ENCODE measurements at regions not wholly inside any gene's neighbourhood (a gene's known extent, or its start where the extent isn't known, plus 50 kb on each side); places are given as distances from the start of the nearest gene placed in this dataset.

DNA sequence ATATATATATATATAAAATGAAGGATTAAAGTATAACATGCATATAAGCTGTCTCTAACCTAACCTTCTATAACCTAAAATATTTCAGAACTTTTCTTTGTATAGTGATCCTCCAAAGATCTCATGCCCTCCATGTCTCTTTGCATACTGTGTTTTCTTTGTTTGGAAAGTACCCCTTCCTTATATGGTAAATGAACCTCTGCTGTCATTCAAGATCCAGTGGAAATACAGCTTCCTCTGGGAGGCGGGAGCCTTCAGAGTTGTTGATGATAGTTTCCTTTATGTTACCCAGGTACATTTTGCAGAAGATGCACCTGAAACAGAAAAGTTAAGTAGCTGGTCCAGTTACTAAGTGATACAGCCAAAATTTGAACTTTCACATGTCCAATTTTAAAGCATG is 233.3 kb upstream of the FOXP2 start (continued):
- TF ChIP-seq, protein P1, sequence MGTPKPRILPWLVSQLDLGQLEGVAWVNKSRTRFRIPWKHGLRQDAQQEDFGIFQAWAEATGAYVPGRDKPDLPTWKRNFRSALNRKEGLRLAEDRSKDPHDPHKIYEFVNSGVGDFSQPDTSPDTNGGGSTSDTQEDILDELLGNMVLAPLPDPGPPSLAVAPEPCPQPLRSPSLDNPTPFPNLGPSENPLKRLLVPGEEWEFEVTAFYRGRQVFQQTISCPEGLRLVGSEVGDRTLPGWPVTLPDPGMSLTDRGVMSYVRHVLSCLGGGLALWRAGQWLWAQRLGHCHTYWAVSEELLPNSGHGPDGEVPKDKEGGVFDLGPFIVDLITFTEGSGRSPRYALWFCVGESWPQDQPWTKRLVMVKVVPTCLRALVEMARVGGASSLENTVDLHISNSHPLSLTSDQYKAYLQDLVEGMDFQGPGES (IDR thresholded peaks at IDR 0.05; ENCODE audit: low read depth, low read length) = no peak
- TF ChIP-seq TCF12 (IDR thresholded peaks at IDR 0.05) (no peak), EP300 (IDR thresholded peaks at IDR 0.05; ENCODE audit: borderline replicate concordance in 1 of 2, low read depth in 1 of 2, low read length in 1 of 2) (no peak), FOSL2 (IDR thresholded peaks at IDR 0.05; ENCODE audit: borderline replicate concordance, low read depth) (no peak), FOXJ3 (CRISPR knock-in tag; IDR thresholded peaks at IDR 0.05) (no peak), JUND (IDR thresholded peaks at IDR 0.05) (no peak), MXI1 (IDR thresholded peaks at IDR 0.05; ENCODE audit: low read depth, low read length) (no peak), RAD21 (IDR thresholded peaks at IDR 0.05; ENCODE audit: low read length) (no peak)
- TF ChIP-seq, protein P2, sequence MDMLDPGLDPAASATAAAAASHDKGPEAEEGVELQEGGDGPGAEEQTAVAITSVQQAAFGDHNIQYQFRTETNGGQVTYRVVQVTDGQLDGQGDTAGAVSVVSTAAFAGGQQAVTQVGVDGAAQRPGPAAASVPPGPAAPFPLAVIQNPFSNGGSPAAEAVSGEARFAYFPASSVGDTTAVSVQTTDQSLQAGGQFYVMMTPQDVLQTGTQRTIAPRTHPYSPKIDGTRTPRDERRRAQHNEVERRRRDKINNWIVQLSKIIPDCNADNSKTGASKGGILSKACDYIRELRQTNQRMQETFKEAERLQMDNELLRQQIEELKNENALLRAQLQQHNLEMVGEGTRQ (IDR thresholded peaks at IDR 0.05; ENCODE audit: borderline replicate concordance, low read depth, low read length) = no peak

DNA sequence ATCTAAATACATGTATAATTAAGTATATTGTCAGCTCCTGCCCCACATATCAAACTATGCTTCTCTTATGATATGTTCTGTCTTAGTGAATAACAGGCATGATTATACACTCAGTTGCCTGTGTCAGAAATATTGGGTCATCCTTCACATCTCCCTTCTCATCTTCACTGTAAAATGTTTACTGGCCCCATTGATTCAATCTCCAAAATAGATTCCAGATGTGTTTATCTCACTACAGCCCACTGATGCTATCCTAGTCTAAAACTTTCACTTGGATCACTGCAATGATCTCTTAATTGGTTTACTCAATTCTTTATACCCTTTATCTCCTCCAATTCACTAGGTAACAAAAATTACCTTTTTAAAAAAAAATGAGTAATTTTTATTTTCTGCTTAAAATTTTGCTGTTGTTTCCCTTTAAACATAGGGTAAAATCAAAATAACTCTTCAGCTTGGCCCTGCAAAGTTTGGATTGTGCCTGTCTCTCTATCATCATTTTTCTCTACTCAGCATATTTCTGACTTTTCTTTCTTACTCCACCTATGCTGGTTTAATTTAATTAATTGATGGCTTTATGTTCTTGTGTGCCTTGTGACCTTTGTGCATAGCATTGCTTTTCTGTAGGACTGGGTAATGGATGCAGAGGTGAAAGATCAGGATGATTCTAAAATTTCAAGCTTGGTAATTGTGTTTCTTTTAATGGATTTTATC is 233.9 kb upstream of the FOXP2 start:
- no peaks in the 10 kb centered on the region for H3K4me1 ChIP-seq (ENCODE audit: control insufficient read depth in 1 of 2, insufficient read depth in 2 of 2, low read depth in 1 of 2, low read length in 1 of 2)
- no peak overlapping the region for H3K9ac ChIP-seq
- H3K27me3 ChIP-seq (ENCODE audit: insufficient read depth) = no peaks in the 10 kb centered on the region
- H3K4me3 ChIP-seq (ENCODE audit: low read depth in 2 of 2, low read length in 1 of 2) = no peak overlapping the region
- H3K4me2 ChIP-seq = no peak overlapping the region
- no peak for DNase-seq
- H2AFZ ChIP-seq (ENCODE audit: low read depth) = no peak overlapping the region
- no peaks in the 10 kb centered on the region for H3K9me2 ChIP-seq
- H3F3A ChIP-seq (replicated peaks; ENCODE audit: insufficient read depth) = no peaks in the 10 kb centered on the region
- no peaks in the 10 kb centered on the region for H3K79me2 ChIP-seq (ENCODE audit: insufficient read depth)
- CTCF ChIA-PET = interaction anchor here (1.0 to 1.5 kb wide), 2 partner anchors 10 to 13 kb away, joined by 3 read pairs; no protein-coding TSS in a partner anchor
- no peak overlapping the region for H3K27ac ChIP-seq (ENCODE audit: low read depth in 2 of 2, low read length in 1 of 2)
- TF ChIP-seq SIN3A (IDR thresholded peaks at IDR 0.05; ENCODE audit: borderline replicate concordance, low read depth, low read length) = no peak
- TF ChIP-seq, protein P3, sequence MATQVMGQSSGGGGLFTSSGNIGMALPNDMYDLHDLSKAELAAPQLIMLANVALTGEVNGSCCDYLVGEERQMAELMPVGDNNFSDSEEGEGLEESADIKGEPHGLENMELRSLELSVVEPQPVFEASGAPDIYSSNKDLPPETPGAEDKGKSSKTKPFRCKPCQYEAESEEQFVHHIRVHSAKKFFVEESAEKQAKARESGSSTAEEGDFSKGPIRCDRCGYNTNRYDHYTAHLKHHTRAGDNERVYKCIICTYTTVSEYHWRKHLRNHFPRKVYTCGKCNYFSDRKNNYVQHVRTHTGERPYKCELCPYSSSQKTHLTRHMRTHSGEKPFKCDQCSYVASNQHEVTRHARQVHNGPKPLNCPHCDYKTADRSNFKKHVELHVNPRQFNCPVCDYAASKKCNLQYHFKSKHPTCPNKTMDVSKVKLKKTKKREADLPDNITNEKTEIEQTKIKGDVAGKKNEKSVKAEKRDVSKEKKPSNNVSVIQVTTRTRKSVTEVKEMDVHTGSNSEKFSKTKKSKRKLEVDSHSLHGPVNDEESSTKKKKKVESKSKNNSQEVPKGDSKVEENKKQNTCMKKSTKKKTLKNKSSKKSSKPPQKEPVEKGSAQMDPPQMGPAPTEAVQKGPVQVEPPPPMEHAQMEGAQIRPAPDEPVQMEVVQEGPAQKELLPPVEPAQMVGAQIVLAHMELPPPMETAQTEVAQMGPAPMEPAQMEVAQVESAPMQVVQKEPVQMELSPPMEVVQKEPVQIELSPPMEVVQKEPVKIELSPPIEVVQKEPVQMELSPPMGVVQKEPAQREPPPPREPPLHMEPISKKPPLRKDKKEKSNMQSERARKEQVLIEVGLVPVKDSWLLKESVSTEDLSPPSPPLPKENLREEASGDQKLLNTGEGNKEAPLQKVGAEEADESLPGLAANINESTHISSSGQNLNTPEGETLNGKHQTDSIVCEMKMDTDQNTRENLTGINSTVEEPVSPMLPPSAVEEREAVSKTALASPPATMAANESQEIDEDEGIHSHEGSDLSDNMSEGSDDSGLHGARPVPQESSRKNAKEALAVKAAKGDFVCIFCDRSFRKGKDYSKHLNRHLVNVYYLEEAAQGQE (IDR thresholded peaks at IDR 0.05; ENCODE audit: low read depth, low read length) = no peak
- TF ChIP-seq GATA2 (CRISPR knock-in tag; IDR thresholded peaks at IDR 0.05) = peak; percentile 12; the same call in 1 of the 2 replicates
- POLR2A ChIA-PET = no interaction called here
- H3K36me3 ChIP-seq (replicated peaks in 1 of 2; ENCODE audit: control insufficient read depth in 1 of 2, insufficient read depth in 2 of 2, low read length in 1 of 2) = no peaks in the 10 kb centered on the region
- H4K20me1 ChIP-seq (ENCODE audit: insufficient read depth) = no peaks in the 10 kb centered on the region
- H3K9me3 ChIP-seq = no peaks in the 10 kb centered on the region

Measured in SK-N-SH (cell line).